ENCODE measurements at regions not wholly inside any gene's neighbourhood (a gene's known extent, or its start where the extent isn't known, plus 50 kb on each side); places are given as distances from the start of the nearest gene placed in this dataset.

- H3K36me3 ChIP-seq (ENCODE audit: control insufficient read depth in 1 of 2, insufficient read depth in 2 of 2, low read depth in 1 of 2, low read length in 2 of 2), result no peaks in the 10 kb centered on the region
- H3K23ac ChIP-seq (ENCODE audit: low read length in 2 of 2), result no peak overlapping the region
- H2BK15ac ChIP-seq (ENCODE audit: low read depth, poor library complexity, severe bottlenecking), result no peak overlapping the region
- peaks cover 11% of the 10 kb centered on the region for H3K9me3 ChIP-seq (ENCODE audit: control insufficient read depth, low read length)
- WGBS, result 74% methylated on average over 3 of the region's 9 CpGs
- no peak overlapping the region for H2BK120ac ChIP-seq (ENCODE audit: low read depth, low read length)
- no peak overlapping the region for H2AK5ac ChIP-seq (ENCODE audit: low read length, severe bottlenecking)
- H3K4ac ChIP-seq (ENCODE audit: low read depth in 1 of 2, low read length in 2 of 2), result no peak overlapping the region
- no peak overlapping the region for H2BK12ac ChIP-seq (ENCODE audit: low read length in 2 of 2)
- H3K18ac ChIP-seq (ENCODE audit: low read depth in 1 of 2, low read length in 2 of 2), result no peak overlapping the region
- no peak overlapping the region for H3K14ac ChIP-seq (ENCODE audit: low read length in 2 of 2)
- no peak overlapping the region for H4K91ac ChIP-seq (ENCODE audit: low read length)
- H3K9ac ChIP-seq (ENCODE audit: low read length), result no peak overlapping the region
- no peak overlapping the region for H3K4me2 ChIP-seq (ENCODE audit: low read length, poor library complexity, severe bottlenecking)
- H3K4me1 ChIP-seq (ENCODE audit: control insufficient read depth, insufficient read depth, low read depth, low read length), result peaks cover 16% of the 10 kb centered on the region
- no peak overlapping the region for H2AFZ ChIP-seq (ENCODE audit: low read depth, low read length)
- no peak overlapping the region for H4K8ac ChIP-seq (ENCODE audit: low read length)
- no peak overlapping the region for H3K27ac ChIP-seq (ENCODE audit: low read length, poor library complexity, severe bottlenecking)
- H3K27me3 ChIP-seq (ENCODE audit: control insufficient read depth in 1 of 2, insufficient read depth in 1 of 2, low read length in 2 of 2), result peaks cover 10 to 35% of the 10 kb centered on the region in 2 experiments
- H3K79me1 ChIP-seq (replicated peaks; ENCODE audit: low read length, poor library complexity, severe bottlenecking), result no peaks in the 10 kb centered on the region
- DNase-seq, result no peak
- no peak overlapping the region for H3K4me3 ChIP-seq (ENCODE audit: insufficient read depth in 1 of 2, low read depth in 1 of 2, low read length in 2 of 2)
- no peak overlapping the region for H2BK5ac ChIP-seq (ENCODE audit: low read depth, low read length, poor library complexity, severe bottlenecking)
Observed at GRCh38 chr19:33903489-33903850, 106.8 kb downstream of the KCTD15 start.

GRCh38 chr19:33904681-33905080 lies 108.0 kb downstream of the KCTD15 start:
- Histone ChIP-seq H3K4me2 (ENCODE audit: low read length, poor library complexity, severe bottlenecking) (no peak overlapping the region), H3K27me3 (ENCODE audit: control insufficient read depth in 1 of 2, insufficient read depth in 1 of 2, low read length in 2 of 2) (peaks cover 15 to 39% of the 10 kb centered on the region in 2 experiments), H2AFZ (ENCODE audit: low read depth, low read length) (no peak overlapping the region), H2BK12ac (ENCODE audit: low read length in 2 of 2) (no peak overlapping the region), H4K8ac (ENCODE audit: low read length) (no peak overlapping the region), H3K18ac (ENCODE audit: low read depth in 1 of 2, low read length in 2 of 2) (no peak overlapping the region), H3K14ac (ENCODE audit: low read length in 2 of 2) (no peak overlapping the region), H3K27ac (ENCODE audit: low read length, poor library complexity, severe bottlenecking) (peak overlapping the region; percentile 29), H3K79me1 (replicated peaks; ENCODE audit: low read length, poor library complexity, severe bottlenecking) (no peaks in the 10 kb centered on the region), H3K36me3 (ENCODE audit: control insufficient read depth in 1 of 2, insufficient read depth in 2 of 2, low read depth in 1 of 2, low read length in 2 of 2) (no peaks in the 10 kb centered on the region), H3K4me3 (ENCODE audit: insufficient read depth in 1 of 2, low read depth in 1 of 2, low read length in 2 of 2) (no peak overlapping the region), H2BK120ac (ENCODE audit: low read depth, low read length) (no peak overlapping the region), H3K4ac (ENCODE audit: low read depth in 1 of 2, low read length in 2 of 2) (no peak overlapping the region), H2AK5ac (ENCODE audit: low read length, severe bottlenecking) (no peak overlapping the region), H3K4me1 (ENCODE audit: control insufficient read depth, insufficient read depth, low read depth, low read length) (peaks cover 16% of the 10 kb centered on the region), H2BK15ac (ENCODE audit: low read depth, poor library complexity, severe bottlenecking) (no peak overlapping the region), H3K9ac (ENCODE audit: low read length) (no peak overlapping the region), H3K23ac (ENCODE audit: low read length in 2 of 2) (no peak overlapping the region), H3K9me3 (ENCODE audit: control insufficient read depth, low read length) (peaks cover 2% of the 10 kb centered on the region), H2BK5ac (ENCODE audit: low read depth, low read length, poor library complexity, severe bottlenecking) (no peak overlapping the region), H4K91ac (ENCODE audit: low read length) (no peak overlapping the region)
- 47% methylated on average over 7 of the region's 7 CpGs for WGBS
- DNase-seq, result no peak

GRCh38 chr19:33905473-33905936 lies 108.8 kb downstream of the KCTD15 start:
- Histone ChIP-seq H2BK15ac (ENCODE audit: low read depth, poor library complexity, severe bottlenecking) (no peak overlapping the region), H3K79me1 (replicated peaks; ENCODE audit: low read length, poor library complexity, severe bottlenecking) (no peaks in the 10 kb centered on the region), H3K27ac (ENCODE audit: low read length, poor library complexity, severe bottlenecking) (peak overlapping the region; percentile 8), H3K9ac (ENCODE audit: low read length) (peak overlapping the region; percentile 40), H3K4me3 (ENCODE audit: insufficient read depth in 1 of 2, low read depth in 1 of 2, low read length in 2 of 2) (peak overlapping the region; percentile 49 to 55), H3K36me3 (ENCODE audit: control insufficient read depth in 1 of 2, insufficient read depth in 2 of 2, low read depth in 1 of 2, low read length in 2 of 2) (no peaks in the 10 kb centered on the region), H3K27me3 (ENCODE audit: control insufficient read depth in 1 of 2, insufficient read depth in 1 of 2, low read length in 2 of 2) (peaks cover 15 to 39% of the 10 kb centered on the region in 2 experiments), H4K8ac (ENCODE audit: low read length) (no peak overlapping the region), H2BK5ac (ENCODE audit: low read depth, low read length, poor library complexity, severe bottlenecking) (no peak overlapping the region), H3K9me3 (ENCODE audit: control insufficient read depth, low read length) (no peaks in the 10 kb centered on the region), H3K4me2 (ENCODE audit: low read length, poor library complexity, severe bottlenecking) (peak overlapping the region; percentile 91), H3K18ac (ENCODE audit: low read depth in 1 of 2, low read length in 2 of 2) (peak overlapping the region in 1 of 2 experiments; percentile 40), H2BK120ac (ENCODE audit: low read depth, low read length) (no peak overlapping the region), H3K4me1 (ENCODE audit: control insufficient read depth, insufficient read depth, low read depth, low read length) (peaks cover 16% of the 10 kb centered on the region), H2AK5ac (ENCODE audit: low read length, severe bottlenecking) (no peak overlapping the region), H2AFZ (ENCODE audit: low read depth, low read length) (peak overlapping the region; percentile 42), H3K4ac (ENCODE audit: low read depth in 1 of 2, low read length in 2 of 2) (no peak overlapping the region), H3K23ac (ENCODE audit: low read length in 2 of 2) (no peak overlapping the region), H2BK12ac (ENCODE audit: low read length in 2 of 2) (no peak overlapping the region), H3K14ac (ENCODE audit: low read length in 2 of 2) (peak overlapping the region in 1 of 2 experiments; percentile 79), H4K91ac (ENCODE audit: low read length) (no peak overlapping the region)
- 2% methylated on average over 26 of the region's 26 CpGs for WGBS
- DNase-seq, result no peak

GRCh38 chr19:33905937-33906577 lies 109.4 kb downstream of the KCTD15 start:
- Histone ChIP-seq H3K27ac (ENCODE audit: low read length, poor library complexity, severe bottlenecking) (no peak overlapping the region), H4K8ac (ENCODE audit: low read length) (no peak overlapping the region), H3K4ac (ENCODE audit: low read depth in 1 of 2, low read length in 2 of 2) (no peak overlapping the region), H2BK12ac (ENCODE audit: low read length in 2 of 2) (no peak overlapping the region), H3K4me2 (ENCODE audit: low read length, poor library complexity, severe bottlenecking) (peak overlapping the region; percentile 91), H3K18ac (ENCODE audit: low read depth in 1 of 2, low read length in 2 of 2) (no peak overlapping the region), H3K79me1 (replicated peaks; ENCODE audit: low read length, poor library complexity, severe bottlenecking) (no peaks in the 10 kb centered on the region), H2AK5ac (ENCODE audit: low read length, severe bottlenecking) (no peak overlapping the region), H3K23ac (ENCODE audit: low read length in 2 of 2) (no peak overlapping the region), H4K91ac (ENCODE audit: low read length) (no peak overlapping the region), H2AFZ (ENCODE audit: low read depth, low read length) (peak overlapping the region; percentile 42), H3K27me3 (ENCODE audit: control insufficient read depth in 1 of 2, insufficient read depth in 1 of 2, low read length in 2 of 2) (peaks cover 15 to 39% of the 10 kb centered on the region in 2 experiments), H3K36me3 (ENCODE audit: control insufficient read depth in 1 of 2, insufficient read depth in 2 of 2, low read depth in 1 of 2, low read length in 2 of 2) (no peaks in the 10 kb centered on the region), H2BK120ac (ENCODE audit: low read depth, low read length) (no peak overlapping the region), H3K4me3 (ENCODE audit: insufficient read depth in 1 of 2, low read depth in 1 of 2, low read length in 2 of 2) (peak overlapping the region; percentile 49 to 55), H3K14ac (ENCODE audit: low read length in 2 of 2) (no peak overlapping the region), H3K9me3 (ENCODE audit: control insufficient read depth, low read length) (no peaks in the 10 kb centered on the region), H2BK5ac (ENCODE audit: low read depth, low read length, poor library complexity, severe bottlenecking) (no peak overlapping the region), H3K9ac (ENCODE audit: low read length) (peak overlapping the region; percentile 40), H2BK15ac (ENCODE audit: low read depth, poor library complexity, severe bottlenecking) (no peak overlapping the region), H3K4me1 (ENCODE audit: control insufficient read depth, insufficient read depth, low read depth, low read length) (peaks cover 16% of the 10 kb centered on the region)
- 3% methylated on average over 18 of the region's 60 CpGs for WGBS
- DNase-seq, result no peak

Data from mesenchymal stem cell (in vitro differentiated cells and primary cell).